ENCODE measurements at regions not wholly inside any gene's neighbourhood (a gene's known extent, or its start where the extent isn't known, plus 50 kb on each side); places are given as distances from the start of the nearest gene placed in this dataset.

- H3K27ac Mint-ChIP-seq = no peak overlapping the region
- H3K27me3 Mint-ChIP-seq (ENCODE audit: low read depth) = no peaks in the 10 kb centered on the region
Observed at GRCh38 chr3:59277816-59278215, 228.0 kb upstream of the CFAP20DC start.

GRCh38 chr3:59277201-59277600 lies 227.4 kb upstream of the CFAP20DC start:
- Mint-ChIP-seq H3K9me3 (no peaks in the 10 kb centered on the region), H3K27ac (no peak overlapping the region), H3K36me3 (ENCODE audit: low read depth) (no peaks in the 10 kb centered on the region), H3K4me3 (no peak overlapping the region), H3K4me1 (ENCODE audit: low read depth) (no peaks in the 10 kb centered on the region), H3K27me3 (ENCODE audit: low read depth) (no peaks in the 10 kb centered on the region)
- no peak for DNase-seq (ENCODE audit: low spot score)

More at GRCh38 chr3:59277816-59278215, 228.0 kb upstream of the CFAP20DC start:
- Mint-ChIP-seq H3K4me3 (no peak overlapping the region), H3K4me1 (ENCODE audit: low read depth) (no peaks in the 10 kb centered on the region), H3K36me3 (ENCODE audit: low read depth) (no peaks in the 10 kb centered on the region), H3K9me3 (no peaks in the 10 kb centered on the region)
- no peak for DNase-seq (ENCODE audit: low spot score)

GRCh38 chr3:59273976-59274375 lies 224.2 kb upstream of the CFAP20DC start:
- H3K27me3 Mint-ChIP-seq (ENCODE audit: low read depth) = no peaks in the 10 kb centered on the region
- H3K9me3 Mint-ChIP-seq = no peaks in the 10 kb centered on the region
- DNase-seq (ENCODE audit: low spot score) = no peak
- H3K36me3 Mint-ChIP-seq (ENCODE audit: low read depth) = no peaks in the 10 kb centered on the region
- H3K4me3 Mint-ChIP-seq = no peak overlapping the region
- no peak overlapping the region for H3K27ac Mint-ChIP-seq
- no peaks in the 10 kb centered on the region for H3K4me1 Mint-ChIP-seq (ENCODE audit: low read depth)

GRCh38 chr3:59271971-59272370 lies 222.1 kb upstream of the CFAP20DC start:
- DNase-seq (ENCODE audit: low spot score) = no peak
- no peak overlapping the region for H3K27ac Mint-ChIP-seq
- H3K27me3 Mint-ChIP-seq (ENCODE audit: low read depth) = no peaks in the 10 kb centered on the region
- H3K4me3 Mint-ChIP-seq = no peak overlapping the region
- H3K36me3 Mint-ChIP-seq (ENCODE audit: low read depth) = no peaks in the 10 kb centered on the region
- no peaks in the 10 kb centered on the region for H3K9me3 Mint-ChIP-seq
- no peaks in the 10 kb centered on the region for H3K4me1 Mint-ChIP-seq (ENCODE audit: low read depth)

GRCh38 chr3:59270921-59271320 lies 221.1 kb upstream of the CFAP20DC start:
- H3K9me3 Mint-ChIP-seq = no peaks in the 10 kb centered on the region
- DNase-seq (ENCODE audit: low spot score) = no peak
- H3K27me3 Mint-ChIP-seq (ENCODE audit: low read depth) = no peaks in the 10 kb centered on the region
- no peaks in the 10 kb centered on the region for H3K36me3 Mint-ChIP-seq (ENCODE audit: low read depth)
- no peak overlapping the region for H3K4me3 Mint-ChIP-seq
- H3K4me1 Mint-ChIP-seq (ENCODE audit: low read depth) = no peaks in the 10 kb centered on the region
- no peak overlapping the region for H3K27ac Mint-ChIP-seq

- Mint-ChIP-seq H3K27me3 (ENCODE audit: low read depth) (no peaks in the 10 kb centered on the region), H3K27ac (no peak overlapping the region), H3K9me3 (no peaks in the 10 kb centered on the region), H3K36me3 (ENCODE audit: low read depth) (no peaks in the 10 kb centered on the region), H3K4me3 (no peak overlapping the region), H3K4me1 (ENCODE audit: low read depth) (no peaks in the 10 kb centered on the region)
- DNase-seq (ENCODE audit: low spot score) = no peak
Observed at GRCh38 chr3:59270209-59270608, 220.4 kb upstream of the CFAP20DC start.

- H3K4me3 Mint-ChIP-seq = no peak overlapping the region
- H3K27ac Mint-ChIP-seq = no peak overlapping the region
- no peaks in the 10 kb centered on the region for H3K4me1 Mint-ChIP-seq (ENCODE audit: low read depth)
- peaks cover 7% of the 10 kb centered on the region for H3K9me3 Mint-ChIP-seq
- H3K36me3 Mint-ChIP-seq (ENCODE audit: low read depth) = no peaks in the 10 kb centered on the region
- DNase-seq (ENCODE audit: low spot score) = no peak
- H3K27me3 Mint-ChIP-seq (ENCODE audit: low read depth) = no peaks in the 10 kb centered on the region
Observed at GRCh38 chr3:59268170-59268569, 218.3 kb upstream of the CFAP20DC start.

- no peak for DNase-seq (ENCODE audit: low spot score)
- no peaks in the 10 kb centered on the region for H3K4me1 Mint-ChIP-seq (ENCODE audit: low read depth)
- peaks cover 7% of the 10 kb centered on the region for H3K9me3 Mint-ChIP-seq
- H3K4me3 Mint-ChIP-seq = no peak overlapping the region
- no peaks in the 10 kb centered on the region for H3K36me3 Mint-ChIP-seq (ENCODE audit: low read depth)
- no peaks in the 10 kb centered on the region for H3K27me3 Mint-ChIP-seq (ENCODE audit: low read depth)
- H3K27ac Mint-ChIP-seq = no peak overlapping the region
Observed at GRCh38 chr3:59267021-59267420, 217.2 kb upstream of the CFAP20DC start.

GRCh38 chr3:59266551-59266950 lies 216.7 kb upstream of the CFAP20DC start:
- Mint-ChIP-seq H3K9me3 (peaks cover 7% of the 10 kb centered on the region), H3K27me3 (ENCODE audit: low read depth) (no peaks in the 10 kb centered on the region), H3K4me1 (ENCODE audit: low read depth) (no peaks in the 10 kb centered on the region), H3K27ac (no peak overlapping the region), H3K36me3 (ENCODE audit: low read depth) (no peaks in the 10 kb centered on the region), H3K4me3 (no peak overlapping the region)
- DNase-seq (ENCODE audit: low spot score) = no peak

- H3K27ac Mint-ChIP-seq = no peak overlapping the region
- H3K27me3 Mint-ChIP-seq (ENCODE audit: low read depth) = no peaks in the 10 kb centered on the region
Observed at GRCh38 chr3:59265566-59265965, 215.7 kb upstream of the CFAP20DC start.

GRCh38 chr3:59264366-59264765 lies 214.5 kb upstream of the CFAP20DC start:
- Mint-ChIP-seq H3K9me3 (peaks cover 7% of the 10 kb centered on the region), H3K36me3 (ENCODE audit: low read depth) (no peaks in the 10 kb centered on the region), H3K4me3 (no peak overlapping the region), H3K4me1 (ENCODE audit: low read depth) (no peaks in the 10 kb centered on the region), H3K27ac (no peak overlapping the region), H3K27me3 (ENCODE audit: low read depth) (no peaks in the 10 kb centered on the region)
- DNase-seq (ENCODE audit: low spot score) = no peak

More at GRCh38 chr3:59265566-59265965, 215.7 kb upstream of the CFAP20DC start:
- Mint-ChIP-seq H3K4me3 (no peak overlapping the region), H3K9me3 (peaks cover 7% of the 10 kb centered on the region), H3K36me3 (ENCODE audit: low read depth) (no peaks in the 10 kb centered on the region), H3K4me1 (ENCODE audit: low read depth) (no peaks in the 10 kb centered on the region)
- no peak for DNase-seq (ENCODE audit: low spot score)

GRCh38 chr3:59263152-59263551 lies 213.3 kb upstream of the CFAP20DC start:
- no peak for DNase-seq (ENCODE audit: low spot score)

GRCh38 chr3:59262076-59262498 lies 212.3 kb upstream of the CFAP20DC start:
- H3K9me3 Mint-ChIP-seq = peaks cover 7% of the 10 kb centered on the region
- H3K36me3 Mint-ChIP-seq (ENCODE audit: low read depth) = no peaks in the 10 kb centered on the region
- no peaks in the 10 kb centered on the region for H3K27me3 Mint-ChIP-seq (ENCODE audit: low read depth)
- H3K4me1 Mint-ChIP-seq (ENCODE audit: low read depth) = no peaks in the 10 kb centered on the region
- no peak for DNase-seq (ENCODE audit: low spot score)
- no peak overlapping the region for H3K4me3 Mint-ChIP-seq
- no peak overlapping the region for H3K27ac Mint-ChIP-seq

More at GRCh38 chr3:59263152-59263551, 213.3 kb upstream of the CFAP20DC start:
- Mint-ChIP-seq H3K4me1 (ENCODE audit: low read depth) (no peaks in the 10 kb centered on the region), H3K9me3 (peaks cover 7% of the 10 kb centered on the region), H3K36me3 (ENCODE audit: low read depth) (no peaks in the 10 kb centered on the region), H3K4me3 (no peak overlapping the region), H3K27ac (no peak overlapping the region), H3K27me3 (ENCODE audit: low read depth) (no peaks in the 10 kb centered on the region)

GRCh38 chr3:59261009-59261408 lies 211.2 kb upstream of the CFAP20DC start:
- Mint-ChIP-seq H3K4me1 (ENCODE audit: low read depth) (no peaks in the 10 kb centered on the region), H3K36me3 (ENCODE audit: low read depth) (no peaks in the 10 kb centered on the region), H3K27ac (no peak overlapping the region), H3K4me3 (no peak overlapping the region), H3K27me3 (ENCODE audit: low read depth) (no peaks in the 10 kb centered on the region), H3K9me3 (peaks cover 7% of the 10 kb centered on the region)
- DNase-seq (ENCODE audit: low spot score) = no peak

GRCh38 chr3:59258550-59259260 lies 208.9 kb upstream of the CFAP20DC start:
- Mint-ChIP-seq H3K36me3 (ENCODE audit: low read depth) (no peaks in the 10 kb centered on the region), H3K27me3 (ENCODE audit: low read depth) (no peaks in the 10 kb centered on the region), H3K4me3 (no peak overlapping the region), H3K9me3 (no peaks in the 10 kb centered on the region), H3K4me1 (ENCODE audit: low read depth) (no peaks in the 10 kb centered on the region), H3K27ac (no peak overlapping the region)
- no peak for DNase-seq (ENCODE audit: low spot score)
